ENCODE measurements at regions not wholly inside any gene's neighbourhood (a gene's known extent, or its start where the extent isn't known, plus 50 kb on each side); places are given as distances from the start of the nearest gene placed in this dataset.

- TF ChIP-seq IRF4 (IDR thresholded peaks at IDR 0.05; ENCODE audit: low read depth, low read length) (no peak), TCF7 (IDR thresholded peaks at IDR 0.05; ENCODE audit: borderline replicate concordance) (no peak)
These were observed 238.3 kb downstream of the DOK5 start (continued) for GRCh38 chr20:54713727-54714126.

GRCh38 chr20:54711071-54711470 lies 235.7 kb downstream of the DOK5 start:
- Histone ChIP-seq H3K27ac (ENCODE audit: control insufficient read depth, insufficient read depth) (no peak overlapping the region), H3K9ac (ENCODE audit: control insufficient read depth, insufficient read depth, low read length) (no peak overlapping the region), H3K79me2 (ENCODE audit: control insufficient read depth, insufficient read depth, low read length) (no peaks in the 10 kb centered on the region), H3K36me3 (ENCODE audit: control insufficient read depth in 2 of 2, insufficient read depth in 2 of 2, low read length in 1 of 2) (no peaks in the 10 kb centered on the region), H4K20me1 (ENCODE audit: control insufficient read depth, insufficient read depth) (no peaks in the 10 kb centered on the region), H3K4me2 (ENCODE audit: control insufficient read depth, insufficient read depth) (no peak overlapping the region), H3K4me1 (ENCODE audit: control insufficient read depth, insufficient read depth, low read length) (no peaks in the 10 kb centered on the region), H3K9me3 (replicated peaks; ENCODE audit: control insufficient read depth, insufficient read depth, low read length) (no peaks in the 10 kb centered on the region), H3K4me3 (no peak overlapping the region), H3K27me3 (replicated peaks in 1 of 2; ENCODE audit: control insufficient read depth in 2 of 2, insufficient read depth in 2 of 2, low read length in 1 of 2) (no peaks in the 10 kb centered on the region), H2AFZ (ENCODE audit: control insufficient read depth, low read depth, low read length) (no peak overlapping the region)
- TF ChIP-seq MAX (IDR thresholded peaks at IDR 0.05; ENCODE audit: low read depth, low read length) (no peak), SMAD1 (IDR thresholded peaks at IDR 0.05; ENCODE audit: low read depth, partially characterized antibody) (no peak), BMI1 (IDR thresholded peaks at IDR 0.05; ENCODE audit: borderline replicate concordance) (no peak), RAD21 (IDR thresholded peaks at IDR 0.05; ENCODE audit: insufficient read depth, low read depth, low read length) (no peak), ZNF24 (IDR thresholded peaks at IDR 0.05) (no peak), CBFB (IDR thresholded peaks at IDR 0.05; ENCODE audit: low read depth) (no peak), CREM (IDR thresholded peaks at IDR 0.05; ENCODE audit: low read depth) (no peak), ATF7 (IDR thresholded peaks at IDR 0.05; ENCODE audit: low read depth) (no peak), RELA (IDR thresholded peaks at IDR 0.05; ENCODE audit: borderline replicate concordance, partially characterized antibody) (no peak), HDAC6 (IDR thresholded peaks at IDR 0.05; ENCODE audit: unreplicated experiment) (no peak), ZBTB40 (IDR thresholded peaks at IDR 0.05; ENCODE audit: borderline replicate concordance) (no peak), MTA2 (IDR thresholded peaks at IDR 0.05; ENCODE audit: low read depth) (no peak), ZSCAN29 (IDR thresholded peaks at IDR 0.05) (no peak), RUNX3 (IDR thresholded peaks at IDR 0.05; ENCODE audit: low read length) (no peak), SP1 (IDR thresholded peaks at IDR 0.05; ENCODE audit: low read depth, low read length) (no peak), SMC3 (IDR thresholded peaks at IDR 0.05; ENCODE audit: borderline replicate concordance, low read length) (no peak), NFXL1 (IDR thresholded peaks at IDR 0.05; ENCODE audit: borderline replicate concordance) (no peak)
- CTCF ChIA-PET = no interaction called here
- POLR2A ChIA-PET = no interaction called here
- SMC1A ChIA-PET (ENCODE audit: uncharacterized antibody, unreplicated experiment) = no interaction called here
- FAIRE-seq (no peak), ATAC-seq (no peak), DNase-seq (ENCODE audit: low read depth, low spot score) (no peak)
- in situ Hi-C loops (cut with MboI) = no loop called here
- RAD21 ChIA-PET (ENCODE audit: unreplicated experiment) = no interaction called here
- BruUV-seq (replicated peaks) = no TSS peak
- intact Hi-C loops (cut with micrococcal nuclease; ENCODE audit: unreplicated experiment) = no loop called here
- 34% methylated on average over 4 of the region's 4 CpGs for WGBS (ENCODE audit: insufficient coverage, insufficient replicate concordance, low lambda C conversion rate, missing lambda C conversion rate)

All from GM12878 (cell line).